Thyroid gland (tissue), 4 donors: ENCODE measurements at regions not wholly inside any gene's neighbourhood (a gene's known extent, or its start where the extent isn't known, plus 50 kb on each side); places are given as distances from the start of the nearest gene placed in this dataset.

Experiments used
- POLR2A ChIP-seq, 2 donors: fragments of 450-650 bp; IDR thresholded peaks; one replicate each; pipeline ENCODE4 v1.6.1; 2017; ENCODE audit warnings: antibody characterized with exemption in 2 of 2, mild to moderate bottlenecking in 2 of 2, moderate library complexity in 1 of 2
- TF ChIP-seq, protein P1 (sequence below), 6 experiments: fragments of 200-600 bp in 3 of 6; fragments of 450-650 bp in 3 of 6; sonication (generic) in 3 of 6; IDR thresholded peaks; one replicate each; pipeline ENCODE4 v1.5.1; 2016 to 2019; ENCODE audit warnings: antibody characterized with exemption in 6 of 6, mild to moderate bottlenecking in 2 of 6, inconsistent platforms in 1 of 6, moderate library complexity in 1 of 6

DNA sequence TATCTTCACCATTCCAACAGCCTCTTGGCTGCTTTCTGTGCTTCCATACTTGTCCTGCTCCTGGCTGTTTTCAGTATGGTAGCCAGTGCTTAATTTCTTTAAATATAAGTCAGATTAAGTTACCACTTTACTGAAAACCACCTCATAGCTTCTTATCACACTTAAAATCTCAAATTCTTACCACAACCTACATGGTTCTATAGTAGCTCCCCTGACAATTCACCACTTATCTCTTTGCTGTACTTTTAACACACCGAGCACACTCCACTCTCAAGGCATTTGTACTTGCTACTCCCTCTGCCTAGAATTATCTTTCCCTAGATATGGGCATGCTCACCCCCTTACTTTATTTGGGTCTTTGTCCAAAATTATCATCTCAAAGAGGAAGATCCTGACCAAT is 369.0 kb downstream of the TENT5A start:
- TF ChIP-seq, protein P1, sequence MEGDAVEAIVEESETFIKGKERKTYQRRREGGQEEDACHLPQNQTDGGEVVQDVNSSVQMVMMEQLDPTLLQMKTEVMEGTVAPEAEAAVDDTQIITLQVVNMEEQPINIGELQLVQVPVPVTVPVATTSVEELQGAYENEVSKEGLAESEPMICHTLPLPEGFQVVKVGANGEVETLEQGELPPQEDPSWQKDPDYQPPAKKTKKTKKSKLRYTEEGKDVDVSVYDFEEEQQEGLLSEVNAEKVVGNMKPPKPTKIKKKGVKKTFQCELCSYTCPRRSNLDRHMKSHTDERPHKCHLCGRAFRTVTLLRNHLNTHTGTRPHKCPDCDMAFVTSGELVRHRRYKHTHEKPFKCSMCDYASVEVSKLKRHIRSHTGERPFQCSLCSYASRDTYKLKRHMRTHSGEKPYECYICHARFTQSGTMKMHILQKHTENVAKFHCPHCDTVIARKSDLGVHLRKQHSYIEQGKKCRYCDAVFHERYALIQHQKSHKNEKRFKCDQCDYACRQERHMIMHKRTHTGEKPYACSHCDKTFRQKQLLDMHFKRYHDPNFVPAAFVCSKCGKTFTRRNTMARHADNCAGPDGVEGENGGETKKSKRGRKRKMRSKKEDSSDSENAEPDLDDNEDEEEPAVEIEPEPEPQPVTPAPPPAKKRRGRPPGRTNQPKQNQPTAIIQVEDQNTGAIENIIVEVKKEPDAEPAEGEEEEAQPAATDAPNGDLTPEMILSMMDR (IDR thresholded peaks at IDR 0.05), result no peak
- TF ChIP-seq POLR2A (IDR thresholded peaks at IDR 0.05), result no peak
